ENCODE measurements at regions not wholly inside any gene's neighbourhood (a gene's known extent, or its start where the extent isn't known, plus 50 kb on each side); places are given as distances from the start of the nearest gene placed in this dataset.

DNA sequence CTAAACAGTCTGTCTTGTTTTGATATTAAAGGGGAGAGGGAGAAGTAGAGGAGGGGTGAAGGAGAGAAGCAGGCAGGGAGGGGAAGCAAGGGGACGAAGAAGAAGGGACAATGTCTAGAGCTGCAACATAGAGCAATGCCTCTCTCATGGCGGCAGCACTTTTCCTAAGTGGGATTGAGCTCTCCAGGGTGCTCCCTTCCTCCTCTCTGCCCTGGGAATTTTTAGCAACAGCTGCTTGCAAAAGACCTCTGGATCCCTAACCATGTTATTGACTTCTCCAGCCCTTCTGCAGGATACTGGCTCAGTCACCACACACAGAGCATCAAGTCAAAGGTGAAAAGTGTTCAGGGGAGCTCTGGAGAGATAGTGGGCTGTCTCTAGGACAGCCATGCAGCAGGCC is 734.9 kb downstream of the EPHA4 start:
- DNase-seq (ENCODE audit: extremely low spot score): no peak
- ChIA-PET POLR2A (no interaction called here), CTCF (interaction anchor here (1.1 kb wide), 1 partner anchor 18 kb away, joined by 3 read pairs; no protein-coding TSS in a partner anchor)
- no peak for TF ChIP-seq FOXM1 (IDR thresholded peaks at IDR 0.05; ENCODE audit: borderline replicate concordance)
- TF ChIP-seq SP1 (IDR thresholded peaks at IDR 0.05): no peak
- TF ChIP-seq SUZ12 (IDR thresholded peaks at IDR 0.05): no peak
- TF ChIP-seq L3MBTL2 (conservative IDR thresholded peaks at IDR 0.05): no peak
- no peak for TF ChIP-seq HDGF (IDR thresholded peaks at IDR 0.05; ENCODE audit: borderline replicate concordance)
- TF ChIP-seq FOXA1 (IDR thresholded peaks at IDR 0.05): no peak
- TF ChIP-seq ARNT (IDR thresholded peaks at IDR 0.05): no peak

- DNase-seq (ENCODE audit: extremely low spot score): no peak
- TF ChIP-seq SUZ12 (IDR thresholded peaks at IDR 0.05) (no peak), ELF4 (IDR thresholded peaks at IDR 0.05) (no peak)
- CTCF ChIA-PET: no interaction called here
- POLR2A ChIA-PET: no interaction called here
Measured at GRCh38 chr2:220842901-220843665, 729.0 kb downstream of the EPHA4 start.

GRCh38 chr2:220845766-220846273 is 726.3 kb downstream of the EPHA4 start:
- POLR2A ChIA-PET: no interaction called here
- CTCF ChIA-PET: no interaction called here

DNA sequence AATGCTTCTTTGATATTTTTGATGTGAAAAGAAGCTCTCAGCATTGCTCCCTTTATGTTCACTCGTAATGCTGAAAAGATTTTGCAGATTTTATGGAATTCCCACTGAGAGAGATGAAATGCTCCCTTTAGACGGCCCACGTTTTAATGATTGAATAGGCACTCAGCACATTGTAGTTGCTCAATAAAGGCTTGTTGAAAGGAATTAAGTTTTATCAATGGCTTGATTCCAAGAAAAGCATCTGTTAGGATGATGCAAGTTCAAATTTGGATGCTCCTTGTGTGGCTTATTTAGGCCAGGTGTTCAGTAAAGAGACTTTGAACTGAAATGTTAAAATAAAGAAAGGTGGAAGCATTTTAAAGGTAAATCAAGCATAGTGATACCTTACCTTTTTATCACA is 725.1 kb downstream of the EPHA4 start:
- DNase-seq (ENCODE audit: extremely low spot score): no peak
- TF ChIP-seq CTBP1 (IDR thresholded peaks at IDR 0.05; ENCODE audit: borderline replicate concordance) (no peak), ELF4 (IDR thresholded peaks at IDR 0.05) (no peak), L3MBTL2 (conservative IDR thresholded peaks at IDR 0.05) (no peak), ZNF384 (IDR thresholded peaks at IDR 0.05) (no peak), ARNT (IDR thresholded peaks at IDR 0.05) (no peak), HDGF (IDR thresholded peaks at IDR 0.05; ENCODE audit: borderline replicate concordance) (no peak), NFRKB (IDR thresholded peaks at IDR 0.05) (no peak), BHLHE40 (IDR thresholded peaks at IDR 0.05; ENCODE audit: borderline replicate concordance) (no peak), SUZ12 (IDR thresholded peaks at IDR 0.05) (no peak), FOXA1 (IDR thresholded peaks at IDR 0.05) (no peak), TARDBP (IDR thresholded peaks at IDR 0.05) (no peak), SP1 (IDR thresholded peaks at IDR 0.05) (no peak), LEF1 (IDR thresholded peaks at IDR 0.05; ENCODE audit: borderline replicate concordance) (no peak), FOXK2 (IDR thresholded peaks at IDR 0.05) (no peak)
- ChIA-PET POLR2A (no interaction called here), CTCF (no interaction called here)

More at GRCh38 chr2:220845766-220846273, 726.3 kb downstream of the EPHA4 start:
- DNase-seq (ENCODE audit: extremely low spot score): no peak
- TF ChIP-seq HDGF (IDR thresholded peaks at IDR 0.05; ENCODE audit: borderline replicate concordance): no peak
- no peak for TF ChIP-seq PKNOX1 (IDR thresholded peaks at IDR 0.05)
- no peak for TF ChIP-seq SUZ12 (IDR thresholded peaks at IDR 0.05)
- TF ChIP-seq FOXM1 (IDR thresholded peaks at IDR 0.05; ENCODE audit: borderline replicate concordance): no peak
- TF ChIP-seq ELF4 (IDR thresholded peaks at IDR 0.05): no peak
- TF ChIP-seq L3MBTL2 (conservative IDR thresholded peaks at IDR 0.05): no peak
- TF ChIP-seq ARNT (IDR thresholded peaks at IDR 0.05): no peak
- no peak for TF ChIP-seq FOXA1 (IDR thresholded peaks at IDR 0.05)
- TF ChIP-seq BHLHE40 (IDR thresholded peaks at IDR 0.05; ENCODE audit: borderline replicate concordance): no peak
- no peak for TF ChIP-seq SP1 (IDR thresholded peaks at IDR 0.05)
- TF ChIP-seq FOXK2 (IDR thresholded peaks at IDR 0.05): no peak
- TF ChIP-seq LEF1 (IDR thresholded peaks at IDR 0.05; ENCODE audit: borderline replicate concordance): no peak
- TF ChIP-seq NFRKB (IDR thresholded peaks at IDR 0.05): no peak
- no peak for TF ChIP-seq CTBP1 (IDR thresholded peaks at IDR 0.05; ENCODE audit: borderline replicate concordance)
- no peak for TF ChIP-seq ZNF384 (IDR thresholded peaks at IDR 0.05)
- TF ChIP-seq TARDBP (IDR thresholded peaks at IDR 0.05): no peak

GRCh38 chr2:220847589-220847988 is 724.5 kb downstream of the EPHA4 start:
- POLR2A ChIA-PET: no interaction called here
- TF ChIP-seq SUZ12 (IDR thresholded peaks at IDR 0.05): no peak
- TF ChIP-seq LEF1 (IDR thresholded peaks at IDR 0.05; ENCODE audit: borderline replicate concordance): no peak
- TF ChIP-seq ARNT (IDR thresholded peaks at IDR 0.05): no peak
- TF ChIP-seq NFRKB (IDR thresholded peaks at IDR 0.05): no peak
- no peak for TF ChIP-seq ELF4 (IDR thresholded peaks at IDR 0.05)
- TF ChIP-seq SP1 (IDR thresholded peaks at IDR 0.05): no peak
- CTCF ChIA-PET: interaction anchor here (0.7 kb wide), 1 partner anchor 353 kb away, joined by 3 read pairs; no protein-coding TSS in a partner anchor
- no peak for DNase-seq (ENCODE audit: extremely low spot score)

DNA sequence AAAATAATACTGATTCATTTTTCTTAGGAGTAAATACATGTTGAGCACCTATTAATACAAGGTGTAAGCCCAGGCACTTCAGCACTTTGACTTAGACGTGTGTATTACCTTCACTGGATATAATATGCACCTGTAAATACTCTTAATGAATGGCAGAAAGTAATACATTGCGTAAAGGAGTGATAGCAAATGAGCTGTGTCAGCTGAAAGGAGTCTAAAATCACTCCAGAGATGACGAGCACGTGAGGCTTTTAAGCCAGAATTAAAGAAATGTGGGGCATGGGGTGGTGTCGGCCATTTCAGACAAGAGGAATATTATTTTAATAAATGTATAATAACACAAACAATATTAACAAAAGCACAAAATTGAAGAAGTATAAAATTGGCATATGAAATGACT is 722.7 kb downstream of the EPHA4 start:
- DNase-seq (ENCODE audit: extremely low spot score): no peak
- ChIA-PET POLR2A (no interaction called here), CTCF (no interaction called here)
- TF ChIP-seq FOXM1 (IDR thresholded peaks at IDR 0.05; ENCODE audit: borderline replicate concordance): no peak
- no peak for TF ChIP-seq FOXA1 (IDR thresholded peaks at IDR 0.05)
- no peak for TF ChIP-seq ARNT (IDR thresholded peaks at IDR 0.05)
- no peak for TF ChIP-seq CTBP1 (IDR thresholded peaks at IDR 0.05; ENCODE audit: borderline replicate concordance)

- CTCF ChIA-PET: no interaction called here
- no peak for DNase-seq (ENCODE audit: extremely low spot score)
- POLR2A ChIA-PET: no interaction called here
Measured at GRCh38 chr2:220850116-220850515, 722.0 kb downstream of the EPHA4 start.

More at GRCh38 chr2:220850116-220850515, 722.0 kb downstream of the EPHA4 start:
- TF ChIP-seq BHLHE40 (IDR thresholded peaks at IDR 0.05; ENCODE audit: borderline replicate concordance) (no peak), SUZ12 (IDR thresholded peaks at IDR 0.05) (no peak), CTBP1 (IDR thresholded peaks at IDR 0.05; ENCODE audit: borderline replicate concordance) (no peak), FOXM1 (IDR thresholded peaks at IDR 0.05; ENCODE audit: borderline replicate concordance) (no peak), HDGF (IDR thresholded peaks at IDR 0.05; ENCODE audit: borderline replicate concordance) (no peak), TARDBP (IDR thresholded peaks at IDR 0.05) (no peak), ZNF384 (IDR thresholded peaks at IDR 0.05) (no peak), ARNT (IDR thresholded peaks at IDR 0.05) (no peak), SP1 (IDR thresholded peaks at IDR 0.05) (no peak), FOXK2 (IDR thresholded peaks at IDR 0.05) (no peak), LEF1 (IDR thresholded peaks at IDR 0.05; ENCODE audit: borderline replicate concordance) (no peak), NFRKB (IDR thresholded peaks at IDR 0.05) (no peak), ELF4 (IDR thresholded peaks at IDR 0.05) (no peak), FOXA1 (IDR thresholded peaks at IDR 0.05) (no peak), L3MBTL2 (conservative IDR thresholded peaks at IDR 0.05) (no peak), PKNOX1 (IDR thresholded peaks at IDR 0.05) (no peak)

Measured in HEK293T (cell line).